GM12878 (cell line): ENCODE measurements at regions not wholly inside any gene's neighbourhood (a gene's known extent, or its start where the extent isn't known, plus 50 kb on each side); places are given as distances from the start of the nearest gene placed in this dataset.

Source experiments
- ATAC-seq: fragments of 200-7000 bp; cut with Tn5 transposase; 3 replicates; pipeline ENCODE4 v1.9.1; 2020; ENCODE audit warnings: mild to moderate bottlenecking, moderate library complexity
- BruUV-seq: library from RNA; stranded (reverse); fragments of 400-500 nt; replicated peaks from 2 replicates; lab custom pipeline; 2021; lab: Mats Ljungman, UMichigan
- CTCF ChIA-PET: fragments of 300-600 bp; sonication (Branson Sonifier 250); formaldehyde crosslinking; extraction: SDS; loops from one replicate; lab custom pipeline; 2021; ENCODE audit warnings: inconsistent platforms; lab: Yijun Ruan, JAX
- POLR2A ChIA-PET: fragments of 350-600 bp; formaldehyde crosslinking; extraction: SDS; loops from one replicate; lab custom pipeline; 2021; ENCODE audit warnings: inconsistent platforms; lab: Charles Lee
- RAD21 ChIA-PET: fragments of 300-600 bp; sonication (Branson Sonifier 250); formaldehyde crosslinking; loops from one replicate; lab custom pipeline; 2023; ENCODE audit warnings: antibody characterized with exemption; ENCODE audit not compliant: unreplicated experiment; lab: Charles Lee
- SMC1A ChIA-PET: fragments of 300-600 bp; sonication (Branson Sonifier 250); formaldehyde crosslinking; loops from one replicate; lab custom pipeline; 2023; ENCODE audit not compliant: unreplicated experiment, uncharacterized antibody; lab: Charles Lee
- DNase-seq: peaks from one replicate; pipeline ENCODE4 v3.0.0-alpha.2; 2011; ENCODE audit warnings: low read depth, low spot score
- FAIRE-seq: peaks from 3 replicates; lab custom pipeline; 2011; peaks lifted over from hg19 to GRCh38; lab: Jason Lieb, UNC
- H2AFZ ChIP-seq: 2 replicates; pipeline ENCODE4 v1.6.0; 2011; ENCODE audit warnings: low read depth, low read length, control low read depth; ENCODE audit not compliant: control insufficient read depth
- H3K27ac ChIP-seq: 2 replicates; pipeline ENCODE4 v1.5.1; 2011; ENCODE audit warnings: control low read depth; ENCODE audit not compliant: control insufficient read depth, insufficient read depth
- H3K27me3 ChIP-seq, 2 experiments: replicated peaks in 1 of 2; 2 replicates each; pipeline versions ENCODE4 v1.6.0 to v1.6.1; 2011; ENCODE audit warnings: low read length in 1 of 2; ENCODE audit not compliant: control insufficient read depth in 2 of 2, insufficient read depth in 2 of 2
- H3K36me3 ChIP-seq, 2 experiments: 2 replicates each; pipeline ENCODE4 v1.5.1; 2011; ENCODE audit warnings: low read length in 1 of 2; ENCODE audit not compliant: control insufficient read depth in 2 of 2, insufficient read depth in 2 of 2
- H3K4me1 ChIP-seq: 2 replicates; pipeline ENCODE4 v1.6.1; 2011; ENCODE audit warnings: mild to moderate bottlenecking, low read length, moderate library complexity, mixed read lengths; ENCODE audit not compliant: control insufficient read depth, insufficient read depth
- H3K4me2 ChIP-seq: 2 replicates; pipeline ENCODE4 v1.6.0; 2011; ENCODE audit warnings: control low read depth; ENCODE audit not compliant: control insufficient read depth, insufficient read depth
- H3K4me3 ChIP-seq: fragments of 200-600 bp; sonication (generic); 2 replicates; pipeline ENCODE4 v1.5.1; 2016
- H3K79me2 ChIP-seq: 2 replicates; pipeline ENCODE4 v1.6.0; 2011; ENCODE audit warnings: low read length; ENCODE audit not compliant: control insufficient read depth, insufficient read depth
- H3K9ac ChIP-seq: 2 replicates; pipeline ENCODE4 v1.8.0; 2011; ENCODE audit warnings: low read length, control low read depth, mixed read lengths; ENCODE audit not compliant: control insufficient read depth, insufficient read depth
- H3K9me3 ChIP-seq: replicated peaks from 3 replicates; pipeline ENCODE4 v1.5.1; 2011; ENCODE audit warnings: mild to moderate bottlenecking, low read length; ENCODE audit not compliant: control insufficient read depth, insufficient read depth
- H4K20me1 ChIP-seq: 2 replicates; pipeline ENCODE4 v1.6.0; 2011; ENCODE audit not compliant: control insufficient read depth, insufficient read depth
- FOS ChIP-seq: IDR thresholded peaks from 3 replicates; pipeline ENCODE4 v1.6.1; 2011; ENCODE audit warnings: borderline replicate concordance; ENCODE audit not compliant: insufficient read length; ENCODE audit errors: extremely low read depth
- KAT2A ChIP-seq: conservative IDR thresholded peaks from 2 replicates; pipeline ENCODE4 v1.6.1; 2011; ENCODE audit warnings: low read depth, low read length; ENCODE audit not compliant: control insufficient read depth
- KLF5 ChIP-seq: fragments of 450-650 bp; IDR thresholded peaks from 2 replicates; pipeline ENCODE4 v1.6.1; 2014; ENCODE audit warnings: mild to moderate bottlenecking; ENCODE audit not compliant: partially characterized antibody
- NBN ChIP-seq: fragments of 450-650 bp; IDR thresholded peaks from 2 replicates; pipeline ENCODE4 v1.6.1; 2016
- RUNX3 ChIP-seq: IDR thresholded peaks from 2 replicates; pipeline ENCODE4 v1.6.1; 2012; ENCODE audit warnings: low read length, inconsistent platforms
- STAT1 ChIP-seq: fragments of 450-650 bp; conservative IDR thresholded peaks from 2 replicates; pipeline ENCODE4 v1.6.1; 2014; ENCODE audit warnings: antibody characterized with exemption, mild to moderate bottlenecking
- STAT3 ChIP-seq: IDR thresholded peaks from 2 replicates; pipeline ENCODE4 v1.6.1; 2011; ENCODE audit warnings: low read depth, low read length, improper control_type of control experiment
- TARDBP ChIP-seq: IDR thresholded peaks from 2 replicates; pipeline ENCODE4 v1.6.1; 2016; ENCODE audit warnings: borderline replicate concordance
- TCF12 ChIP-seq: IDR thresholded peaks from 2 replicates; pipeline ENCODE4 v1.6.1; 2011; ENCODE audit warnings: low read depth, mild to moderate bottlenecking, low read length
- TCF3 ChIP-seq: IDR thresholded peaks from 2 replicates; pipeline ENCODE4 v1.6.1; 2012; ENCODE audit warnings: low read depth, mild to moderate bottlenecking, low read length, borderline replicate concordance; ENCODE audit not compliant: insufficient read depth
- TCF7 ChIP-seq: IDR thresholded peaks from 2 replicates; pipeline ENCODE4 v1.6.1; 2014; ENCODE audit warnings: antibody characterized with exemption, borderline replicate concordance
- WRNIP1 ChIP-seq: IDR thresholded peaks from 2 replicates; pipeline ENCODE4 v1.6.1; 2011; ENCODE audit warnings: low read depth, low read length, improper control_type of control experiment, borderline replicate concordance
- YY1 ChIP-seq: IDR thresholded peaks from 2 replicates; pipeline ENCODE4 v1.6.1; 2011; ENCODE audit warnings: low read depth, mild to moderate bottlenecking, low read length
- ZBTB33 ChIP-seq: fragments of 450-650 bp; IDR thresholded peaks from 2 replicates; pipeline ENCODE4 v1.6.1; 2017; ENCODE audit warnings: mild to moderate bottlenecking
- ZNF592 ChIP-seq: fragments of 450-650 bp; IDR thresholded peaks from 2 replicates; pipeline ENCODE4 v1.6.1; 2017; ENCODE audit warnings: mild to moderate bottlenecking, moderate library complexity
- WGBS: methylation state at CpG from one replicate; pipeline ENCODE4 v1.1.6; 2016; ENCODE audit warnings: low lambda C conversion rate; ENCODE audit not compliant: insufficient replicate concordance, insufficient coverage; ENCODE audit errors: missing lambda C conversion rate; 5-methylcytosine and 5-hydroxymethylcytosine counted together
- in situ Hi-C: fragments of 300-500 bp; cut with MboI; formaldehyde crosslinking; loops from 9 replicates; pipeline ENCODE4 v1.14.3; 2018; ENCODE audit warnings: mixed read lengths
- intact Hi-C: fragments of 100-400 bp; cut with micrococcal nuclease; formaldehyde crosslinking; loops from one replicate; pipeline ENCODE4 v1.14.2; 2022; ENCODE audit not compliant: unreplicated experiment
- TF ChIP-seq, protein P1 (sequence below): fragments of 450-650 bp; IDR thresholded peaks from 2 replicates; pipeline ENCODE4 v1.6.1; 2017; ENCODE audit warnings: mild to moderate bottlenecking, low read depth, inconsistent platforms; ENCODE audit not compliant: poor library complexity, severe bottlenecking

- ATAC-seq (no peak), FAIRE-seq (no peak), DNase-seq (no peak)
- in situ Hi-C loops, result no loop called here
- no peaks in the 10 kb centered on the region for H3K4me1 ChIP-seq
- H2AFZ ChIP-seq, result no peak overlapping the region
- H3K79me2 ChIP-seq, result no peaks in the 10 kb centered on the region
- no peak overlapping the region for H3K27ac ChIP-seq
- no TSS peak for BruUV-seq
- SMC1A ChIA-PET, result interaction anchor here (0.7 to 4.1 kb wide), 9 partner anchors 9 to 95 kb away, joined by 3 to 11 read pairs (median 4); partner anchors contain the start of gene GUCY1A1
- no peaks in the 10 kb centered on the region for H3K36me3 ChIP-seq
- H3K4me2 ChIP-seq, result no peak overlapping the region
- no peaks in the 10 kb centered on the region for H3K9me3 ChIP-seq
- H3K27me3 ChIP-seq, result no peaks in the 10 kb centered on the region; a peak in 1 of 4 replicates
- no peak overlapping the region for H3K9ac ChIP-seq
- H4K20me1 ChIP-seq, result no peaks in the 10 kb centered on the region
- RAD21 ChIA-PET, result interaction anchor here (1.0 kb wide), 1 partner anchor 83 kb away, joined by 3 read pairs; no protein-coding TSS in a partner anchor
- POLR2A ChIA-PET, result interaction anchor here (1.0 to 1.6 kb wide), 3 partner anchors 12 to 47 kb away, joined by 3 to 5 read pairs (median 4); no protein-coding TSS in a partner anchor
- intact Hi-C loops, result no loop called here
- CTCF ChIA-PET, result interaction anchor here (0.7 to 1.0 kb wide), 2 partner anchors 13 to 143 kb away, joined by 3 to 4 read pairs; no protein-coding TSS in a partner anchor
- H3K4me3 ChIP-seq, result no peak overlapping the region
- 11% methylated on average over 2 of the region's 2 CpGs for WGBS
- TF ChIP-seq, protein P1, sequence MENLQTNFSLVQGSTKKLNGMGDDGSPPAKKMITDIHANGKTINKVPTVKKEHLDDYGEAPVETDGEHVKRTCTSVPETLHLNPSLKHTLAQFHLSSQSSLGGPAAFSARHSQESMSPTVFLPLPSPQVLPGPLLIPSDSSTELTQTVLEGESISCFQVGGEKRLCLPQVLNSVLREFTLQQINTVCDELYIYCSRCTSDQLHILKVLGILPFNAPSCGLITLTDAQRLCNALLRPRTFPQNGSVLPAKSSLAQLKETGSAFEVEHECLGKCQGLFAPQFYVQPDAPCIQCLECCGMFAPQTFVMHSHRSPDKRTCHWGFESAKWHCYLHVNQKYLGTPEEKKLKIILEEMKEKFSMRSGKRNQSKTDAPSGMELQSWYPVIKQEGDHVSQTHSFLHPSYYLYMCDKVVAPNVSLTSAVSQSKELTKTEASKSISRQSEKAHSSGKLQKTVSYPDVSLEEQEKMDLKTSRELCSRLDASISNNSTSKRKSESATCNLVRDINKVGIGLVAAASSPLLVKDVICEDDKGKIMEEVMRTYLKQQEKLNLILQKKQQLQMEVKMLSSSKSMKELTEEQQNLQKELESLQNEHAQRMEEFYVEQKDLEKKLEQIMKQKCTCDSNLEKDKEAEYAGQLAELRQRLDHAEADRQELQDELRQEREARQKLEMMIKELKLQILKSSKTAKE, result no peak
- no peak for TF ChIP-seq TARDBP
- TF ChIP-seq ZBTB33, result no peak
- no peak for TF ChIP-seq FOS
- no peak for TF ChIP-seq STAT3
- TF ChIP-seq TCF3, result no peak
- TF ChIP-seq NBN, result no peak
- no peak for TF ChIP-seq STAT1
- no peak for TF ChIP-seq TCF12
- no peak for TF ChIP-seq TCF7
- no peak for TF ChIP-seq KAT2A
- TF ChIP-seq ZNF592, result no peak
- no peak for TF ChIP-seq RUNX3
- TF ChIP-seq YY1, result no peak
- no peak for TF ChIP-seq WRNIP1
- no peak for TF ChIP-seq KLF5
These were observed 54.6 kb upstream of the GUCY1A1 start for GRCh38 chr4:155612074-155612473.
